GM10248 (cell line): ENCODE measurements at regions not wholly inside any gene's neighbourhood (a gene's known extent, or its start where the extent isn't known, plus 50 kb on each side); places are given as distances from the start of the nearest gene placed in this dataset.

Experiments
- CTCF ChIA-PET: fragments of 300-600 bp; sonication (Branson Sonifier 250); formaldehyde crosslinking; extraction: SDS; loops from one replicate; lab custom pipeline; 2021; ENCODE audit warnings: antibody characterized with exemption; lab: Yijun Ruan, JAX
- POLR2A ChIA-PET: fragments of 350-650 bp; sonication (Branson Sonifier 250); formaldehyde crosslinking; extraction: SDS; loops from one replicate; lab custom pipeline; 2020; ENCODE audit warnings: antibody characterized with exemption; lab: Yijun Ruan, JAX
- DNase-seq: peaks from one replicate; pipeline ENCODE4 v3.0.0; 2012; ENCODE audit errors: extremely low spot score
- CTCF ChIP-seq: IDR thresholded peaks from 2 replicates; pipeline ENCODE4 v1.5.1; 2012; ENCODE audit warnings: mild to moderate bottlenecking, low read depth; ENCODE audit errors: extremely low read depth, missing control alignments, control extremely low read depth

- peak; percentile 23 for TF ChIP-seq CTCF
- no peak for DNase-seq
- ChIA-PET CTCF (interaction anchor here (1.2 to 1.4 kb wide), 2 partner anchors 10 to 202 kb away, joined by 4 to 5 read pairs; no protein-coding TSS in a partner anchor), POLR2A (no interaction called here)
These were observed 97.0 kb upstream of the SLC35G4 start for GRCh38 chr18:11512096-11513025.

GRCh38 chr18:11511434-11512095 lies 97.8 kb upstream of the SLC35G4 start:
- ChIA-PET POLR2A (no interaction called here), CTCF (interaction anchor here (1.1 to 1.3 kb wide), 3 partner anchors 9 to 201 kb away, joined by 3 to 4 read pairs (median 4); no protein-coding TSS in a partner anchor)
- TF ChIP-seq CTCF = no peak
- peak; percentile 54 for DNase-seq

- ChIA-PET CTCF (interaction anchor here (2.7 kb wide), 1 partner anchor 12 kb away, joined by 20 read pairs; no protein-coding TSS in a partner anchor), POLR2A (no interaction called here)
- no peak for TF ChIP-seq CTCF
- DNase-seq = no peak
These were observed 102.5 kb upstream of the SLC35G4 start for GRCh38 chr18:11506856-11507255.

GRCh38 chr18:11505993-11506392 lies 103.4 kb upstream of the SLC35G4 start:
- no peak for TF ChIP-seq CTCF
- CTCF ChIA-PET = interaction anchor here (2.7 kb wide), 1 partner anchor 13 kb away, joined by 20 read pairs; no protein-coding TSS in a partner anchor
- POLR2A ChIA-PET = no interaction called here
- DNase-seq = no peak

GRCh38 chr18:11504962-11505361 lies 104.4 kb upstream of the SLC35G4 start:
- ChIA-PET CTCF (interaction anchor here (2.7 kb wide), 1 partner anchor 14 kb away, joined by 20 read pairs; no protein-coding TSS in a partner anchor), POLR2A (no interaction called here)
- TF ChIP-seq CTCF = no peak
- no peak for DNase-seq

- no peak for DNase-seq
- no peak for TF ChIP-seq CTCF
- CTCF ChIA-PET = interaction anchor here (0.8 to 4.2 kb wide), 4 partner anchors 9 to 51 kb away, joined by 3 to 18 read pairs (median 4); no protein-coding TSS in a partner anchor
- POLR2A ChIA-PET = no interaction called here
These were observed 107.0 kb upstream of the SLC35G4 start for GRCh38 chr18:11502368-11502767.
